SU-DHL-6 (cell line): ENCODE measurements at regions not wholly inside any gene's neighbourhood (a gene's known extent, or its start where the extent isn't known, plus 50 kb on each side); places are given as distances from the start of the nearest gene placed in this dataset.

Experiments
- H2AFZ ChIP-seq: fragments of 200-600 bp; sonication (generic); 2 replicates; pipeline ENCODE4 v1.6.1; 2014; ENCODE audit warnings: low read depth, mild to moderate bottlenecking, moderate library complexity, mixed read lengths, antibody characterized with exemption, low read length; ENCODE audit not compliant: severe bottlenecking
- H3F3A ChIP-seq: fragments of 200-600 bp; shearing (Covaris generic); 2 replicates; pipeline ENCODE4 v1.6.0; 2016; ENCODE audit warnings: antibody characterized with exemption, mild to moderate bottlenecking; ENCODE audit not compliant: insufficient read depth
- H3K27ac ChIP-seq: fragments of 200-600 bp; sonication (generic); 2 replicates; pipeline ENCODE4 v1.5.1; 2016; ENCODE audit warnings: low read depth, mild to moderate bottlenecking, low read length, moderate library complexity, mixed read lengths
- H3K27me3 ChIP-seq: fragments of 200-600 bp; sonication (generic), shearing (Covaris generic); 2 replicates; pipeline ENCODE4 v1.6.0; 2014; ENCODE audit warnings: mild to moderate bottlenecking, low read length
- H3K36me3 ChIP-seq: fragments of 200-600 bp; sonication (generic); 2 replicates; pipeline ENCODE4 v1.6.1; 2014; ENCODE audit warnings: mild to moderate bottlenecking, low read length, mixed read lengths
- H3K4me2 ChIP-seq: fragments of 300-600, 200-600 bp; shearing (Covaris generic), sonication (generic); 2 replicates; pipeline ENCODE4 v1.6.0; 2014; ENCODE audit warnings: low read length, low read depth, mild to moderate bottlenecking; ENCODE audit not compliant: poor library complexity, severe bottlenecking
- H3K4me3 ChIP-seq: fragments of 200-600 bp; sonication (generic); 2 replicates; pipeline ENCODE4 v1.5.1; 2014; ENCODE audit warnings: antibody characterized with exemption, low read length, mild to moderate bottlenecking, mixed read lengths; ENCODE audit not compliant: insufficient read depth, poor library complexity, severe bottlenecking
- H3K79me2 ChIP-seq: fragments of 200-600 bp; sonication (generic); 2 replicates; pipeline ENCODE4 v1.6.1; 2014; ENCODE audit warnings: mild to moderate bottlenecking, low read length, moderate library complexity; ENCODE audit not compliant: insufficient read depth
- H3K9ac ChIP-seq: fragments of 200-600 bp; sonication (generic); 2 replicates; pipeline ENCODE4 v1.7.0; 2014; ENCODE audit warnings: mild to moderate bottlenecking, low read length
- H3K9me2 ChIP-seq: fragments of 200-600 bp; sonication (generic); replicated peaks from 2 replicates; pipeline ENCODE4 v1.6.1; 2014; ENCODE audit warnings: low read length; ENCODE audit not compliant: insufficient read depth
- H3K9me3 ChIP-seq: fragments of 200-600 bp; sonication (generic); 2 replicates; pipeline ENCODE4 v1.6.1; 2014; ENCODE audit warnings: low read length, mixed read lengths; ENCODE audit not compliant: insufficient read depth
- H4K20me1 ChIP-seq: fragments of 200-600 bp; sonication (generic); 2 replicates; pipeline ENCODE4 v1.6.1; 2014; ENCODE audit warnings: low read depth, mild to moderate bottlenecking, antibody characterized with exemption, low read length, moderate library complexity, mixed read lengths
- EZH2phosphoT487 ChIP-seq: fragments of 200-600 bp; sonication (generic), shearing (Covaris generic); conservative IDR thresholded peaks from 2 replicates; pipeline ENCODE4 v1.6.1; 2018; ENCODE audit warnings: mild to moderate bottlenecking, antibody characterized with exemption, low read length, moderate library complexity, mixed read lengths
- TF ChIP-seq, protein P1 (sequence below): fragments of 200-600 bp; sonication (generic); IDR thresholded peaks from one replicate; pipeline ENCODE4 v1.5.1; 2017; ENCODE audit warnings: antibody characterized with exemption, mild to moderate bottlenecking, low read length, moderate library complexity; ENCODE audit not compliant: insufficient read depth, poor library complexity, severe bottlenecking

DNA sequence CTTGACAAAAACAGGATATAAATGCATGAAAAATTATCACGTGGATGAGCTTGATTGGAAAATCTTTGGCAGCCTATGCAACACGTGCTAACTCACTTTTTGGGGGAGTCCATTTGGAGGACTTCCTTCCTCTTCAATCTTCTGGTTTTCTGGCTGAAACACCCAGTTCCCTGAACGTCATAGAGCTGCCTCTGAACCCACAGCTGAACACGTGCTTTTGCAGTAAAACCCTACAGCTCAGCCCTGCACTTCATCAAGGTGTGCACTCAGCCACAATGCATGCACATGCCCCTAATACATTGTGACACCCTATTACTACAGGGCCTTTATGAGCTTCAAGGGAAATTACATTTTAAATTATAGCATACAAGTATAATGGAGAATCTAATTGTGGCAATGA lies 808.7 kb upstream of the AUTS2 start:
- H3K4me3 ChIP-seq = no peak overlapping the region
- no peak overlapping the region for H3K27ac ChIP-seq
- H4K20me1 ChIP-seq = no peaks in the 10 kb centered on the region
- TF ChIP-seq EZH2phosphoT487 = no peak
- TF ChIP-seq, protein P1, sequence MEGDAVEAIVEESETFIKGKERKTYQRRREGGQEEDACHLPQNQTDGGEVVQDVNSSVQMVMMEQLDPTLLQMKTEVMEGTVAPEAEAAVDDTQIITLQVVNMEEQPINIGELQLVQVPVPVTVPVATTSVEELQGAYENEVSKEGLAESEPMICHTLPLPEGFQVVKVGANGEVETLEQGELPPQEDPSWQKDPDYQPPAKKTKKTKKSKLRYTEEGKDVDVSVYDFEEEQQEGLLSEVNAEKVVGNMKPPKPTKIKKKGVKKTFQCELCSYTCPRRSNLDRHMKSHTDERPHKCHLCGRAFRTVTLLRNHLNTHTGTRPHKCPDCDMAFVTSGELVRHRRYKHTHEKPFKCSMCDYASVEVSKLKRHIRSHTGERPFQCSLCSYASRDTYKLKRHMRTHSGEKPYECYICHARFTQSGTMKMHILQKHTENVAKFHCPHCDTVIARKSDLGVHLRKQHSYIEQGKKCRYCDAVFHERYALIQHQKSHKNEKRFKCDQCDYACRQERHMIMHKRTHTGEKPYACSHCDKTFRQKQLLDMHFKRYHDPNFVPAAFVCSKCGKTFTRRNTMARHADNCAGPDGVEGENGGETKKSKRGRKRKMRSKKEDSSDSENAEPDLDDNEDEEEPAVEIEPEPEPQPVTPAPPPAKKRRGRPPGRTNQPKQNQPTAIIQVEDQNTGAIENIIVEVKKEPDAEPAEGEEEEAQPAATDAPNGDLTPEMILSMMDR = no peak
- H3K36me3 ChIP-seq = no peaks in the 10 kb centered on the region
- H3K9me3 ChIP-seq = 0 out of 2 replicates have a peak, but pooled peaks cover 4% of the 10 kb centered on the region
- no peak overlapping the region for H2AFZ ChIP-seq
- H3F3A ChIP-seq = no peaks in the 10 kb centered on the region
- H3K9me2 ChIP-seq = no peaks in the 10 kb centered on the region
- H3K9ac ChIP-seq = no peak overlapping the region
- H3K27me3 ChIP-seq = no peaks in the 10 kb centered on the region
- H3K4me2 ChIP-seq = no peak overlapping the region
- no peaks in the 10 kb centered on the region for H3K79me2 ChIP-seq

DNA sequence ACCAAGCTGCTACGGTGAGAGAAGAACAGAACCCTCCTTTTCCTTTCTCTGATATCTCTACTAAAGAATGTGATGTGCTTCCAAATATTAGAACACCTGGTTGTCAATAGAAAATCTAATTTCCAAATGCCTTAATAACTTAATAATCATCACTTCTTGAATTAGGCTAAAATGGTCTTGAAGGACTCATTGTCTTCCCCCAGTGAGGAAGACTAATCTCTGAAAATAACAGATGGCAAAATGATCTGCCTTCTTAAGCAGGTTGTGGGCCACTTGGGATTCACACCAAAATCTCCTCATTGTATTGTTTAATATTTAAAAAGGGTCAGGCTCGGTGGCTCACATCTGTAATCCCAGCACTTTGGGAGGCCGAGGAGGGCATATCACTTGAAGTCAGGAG lies 805.9 kb upstream of the AUTS2 start:
- no peaks in the 10 kb centered on the region for H4K20me1 ChIP-seq
- no peaks in the 10 kb centered on the region for H3F3A ChIP-seq
- no peaks in the 10 kb centered on the region for H3K27me3 ChIP-seq
- H3K27ac ChIP-seq = no peak overlapping the region
- no peak overlapping the region for H2AFZ ChIP-seq
- H3K4me2 ChIP-seq = no peak overlapping the region
- H3K4me3 ChIP-seq = no peak overlapping the region
- 0 out of 2 replicates have a peak, but pooled peaks cover 4% of the 10 kb centered on the region for H3K9me3 ChIP-seq
- no peaks in the 10 kb centered on the region for H3K79me2 ChIP-seq
- TF ChIP-seq, protein P1 = no peak
- no peak for TF ChIP-seq EZH2phosphoT487
- no peak overlapping the region for H3K9ac ChIP-seq
- H3K9me2 ChIP-seq = no peaks in the 10 kb centered on the region
- H3K36me3 ChIP-seq = no peaks in the 10 kb centered on the region

DNA sequence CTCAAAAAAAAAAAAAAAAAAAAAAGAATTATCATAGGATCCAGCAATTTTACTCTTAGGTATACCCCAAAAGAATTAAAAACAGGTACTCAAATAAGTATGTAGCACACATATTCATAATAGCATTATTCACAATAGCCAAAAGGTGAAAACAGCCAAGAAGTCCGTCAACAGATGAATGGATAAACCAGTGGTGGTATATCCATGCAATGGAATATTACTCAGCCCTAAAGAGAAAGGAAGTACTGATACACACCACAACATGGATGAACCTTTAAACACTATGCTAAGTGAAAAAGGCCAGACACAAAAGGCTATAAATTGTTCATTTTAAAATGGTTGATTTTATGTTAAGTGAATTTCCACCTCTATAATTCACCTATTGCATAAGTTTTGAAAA lies 804.8 kb upstream of the AUTS2 start:
- Histone ChIP-seq H2AFZ (no peak overlapping the region), H3K4me2 (no peak overlapping the region), H3K4me3 (no peak overlapping the region), H4K20me1 (no peaks in the 10 kb centered on the region), H3K79me2 (no peaks in the 10 kb centered on the region), H3K27ac (no peak overlapping the region), H3K9me3 (0 out of 2 replicates have a peak, but pooled peaks cover 4% of the 10 kb centered on the region), H3K36me3 (no peaks in the 10 kb centered on the region), H3K27me3 (no peaks in the 10 kb centered on the region), H3K9me2 (no peaks in the 10 kb centered on the region), H3F3A (no peaks in the 10 kb centered on the region), H3K9ac (no peak overlapping the region)
- TF ChIP-seq, protein P1 = no peak
- TF ChIP-seq EZH2phosphoT487 = no peak
